Pancreas (tissue), 10 donors: ENCODE measurements at regions not wholly inside any gene's neighbourhood (a gene's known extent, or its start where the extent isn't known, plus 50 kb on each side); places are given as distances from the start of the nearest gene placed in this dataset.

Source experiments
- ATAC-seq, 4 donors: fragments of 200-7000 bp; cut with Tn5 transposase; one replicate each; pipeline versions ENCODE4 v1.8.0 to v1.9.1; 2020; ENCODE audit warnings: mild to moderate bottlenecking in 4 of 4, moderate library complexity in 4 of 4
- DNase-seq, 6 donors: peaks; one replicate each; pipeline ENCODE4 v3.0.0-alpha.2; 2020
- FAIRE-seq: peaks from 2 replicates; lab custom pipeline; 2012; peaks lifted over from hg19 to GRCh38; lab: Jason Lieb, UNC
- H3K27ac ChIP-seq, 4 donors: fragments of 200-600 bp; sonication (generic); 1 replicate in 3 of 4; 2 replicates in 1 of 4; pipeline versions ENCODE4 v1.5.0 to v1.8.0; 2020
- H3K27me3 ChIP-seq, 4 donors: fragments of 200-600 bp; one replicate each; pipeline ENCODE4 v1.8.0; 2021
- H3K36me3 ChIP-seq, 3 donors: fragments of 200-600 bp; sonication (generic) in 1 of 3; one replicate each; pipeline versions ENCODE4 v1.5.0 to v1.8.0; 2020 to 2021
- H3K4me1 ChIP-seq, 3 donors: fragments of 200-600 bp; one replicate each; pipeline ENCODE4 v1.8.0; 2021
- H3K4me3 ChIP-seq, 4 donors: fragments of 200-600 bp; sonication (generic) in 2 of 4; one replicate each; pipeline versions ENCODE4 v1.5.0 to v1.8.0; 2020 to 2021
- H3K9me3 ChIP-seq, 4 donors: fragments of 200-600 bp; one replicate each; pipeline ENCODE4 v1.8.0; 2021
- CTCF ChIP-seq, 4 donors: fragments of 200-600 bp; sonication (generic) in 3 of 4; IDR thresholded peaks; one replicate each; pipeline versions ENCODE4 v1.5.0 to v1.8.0; 2021; ENCODE audit warnings: antibody characterized with exemption in 4 of 4
- WGBS, 2 donors: extraction: QIAGEN DNeasy Blood & Tissue Kit; methylation state at CpG; one replicate each; pipeline ENCODE4 v1.1.7; 2013; 5-methylcytosine and 5-hydroxymethylcytosine counted together
- intact Hi-C, 3 donors: fragments of 100-400 bp; cut with DNase I; formaldehyde crosslinking; loops; one replicate each; pipeline versions ENCODE4 v1.11.1 to v1.14.2; 2022
- donor health status: healthy with polysubstance abuse.
- donor health status: DM: no; HTN: no; CAD: no; lungs with moderate emphysema.
- donor health status: DM: no; HTN: no; CAD: no.
- donor health status: control.
- donor health status: control.
- donor health status: Bipolar disorder and iron deficiency.
- donor health status: DM: yes; HTN: yes; CAD: no.
- donor health status: DM: no; HTN: no; CAD: no.
- donor health status: DM: no; HTN: no; CAD: no.
- donor health status: DM: yes; HTN: yes; CAD: no.

GRCh38 chr2:51258301-51258700 lies 226.4 kb upstream of the NRXN1 start:
- TF ChIP-seq CTCF (IDR thresholded peaks at IDR 0.05) = no peak
- no peak for ATAC-seq
- no peaks in the 10 kb centered on the region for H3K4me1 ChIP-seq

GRCh38 chr2:51256736-51257135 lies 224.8 kb upstream of the NRXN1 start:
- DNase-seq (no peak), ATAC-seq (no peak), FAIRE-seq (no peak)
- Histone ChIP-seq H3K36me3 (no peaks in the 10 kb centered on the region), H3K4me3 (no peak overlapping the region), H3K27me3 (no peaks in the 10 kb centered on the region), H3K9me3 (no peaks in the 10 kb centered on the region), H3K4me1 (no peaks in the 10 kb centered on the region), H3K27ac (no peak overlapping the region)
- TF ChIP-seq CTCF (IDR thresholded peaks at IDR 0.05) = no peak
- intact Hi-C loops = no loop called here
- 72 to 84% methylated on average over 5 of the region's 5 CpGs for WGBS, 2 donors

More at GRCh38 chr2:51258301-51258700, 226.4 kb upstream of the NRXN1 start:
- 75 to 83% methylated on average over 5 of the region's 5 CpGs for WGBS, 2 donors
- no peak for FAIRE-seq
- H3K36me3 ChIP-seq = no peaks in the 10 kb centered on the region
- H3K27ac ChIP-seq = no peak overlapping the region
- intact Hi-C loops = no loop called here
- H3K27me3 ChIP-seq = no peaks in the 10 kb centered on the region
- no peaks in the 10 kb centered on the region for H3K9me3 ChIP-seq
- no peak overlapping the region for H3K4me3 ChIP-seq
- no peak for DNase-seq

- FAIRE-seq = no peak
- DNase-seq = no peak
- no peak overlapping the region for H3K4me3 ChIP-seq
- H3K4me1 ChIP-seq = no peaks in the 10 kb centered on the region
- no peak overlapping the region for H3K27ac ChIP-seq
- TF ChIP-seq CTCF (IDR thresholded peaks at IDR 0.05) = no peak
- 66 to 69% methylated on average over 2 of the region's 2 CpGs for WGBS, 2 donors
- intact Hi-C loops = no loop called here
- no peaks in the 10 kb centered on the region for H3K27me3 ChIP-seq
- H3K36me3 ChIP-seq = no peaks in the 10 kb centered on the region
- no peak for ATAC-seq
- H3K9me3 ChIP-seq = no peaks in the 10 kb centered on the region
Measured at GRCh38 chr2:51251356-51251755, 219.4 kb upstream of the NRXN1 start.

GRCh38 chr2:51247252-51247805 lies 215.4 kb upstream of the NRXN1 start:
- intact Hi-C loops = no loop called here
- H3K4me1 ChIP-seq = no peaks in the 10 kb centered on the region
- ATAC-seq (no peak), DNase-seq (no peak), FAIRE-seq (no peak)
- TF ChIP-seq CTCF (IDR thresholded peaks at IDR 0.05) = no peak
- no peaks in the 10 kb centered on the region for H3K9me3 ChIP-seq
- no peak overlapping the region for H3K27ac ChIP-seq
- H3K27me3 ChIP-seq = no peaks in the 10 kb centered on the region
- H3K4me3 ChIP-seq = no peak overlapping the region
- no peaks in the 10 kb centered on the region for H3K36me3 ChIP-seq
- 84 to 90% methylated on average over 7 of the region's 7 CpGs for WGBS, 2 donors

- DNase-seq (no peak), FAIRE-seq (no peak), ATAC-seq (no peak)
- H3K4me3 ChIP-seq = no peak overlapping the region
- no peak overlapping the region for H3K27ac ChIP-seq
- no peaks in the 10 kb centered on the region for H3K27me3 ChIP-seq
- H3K36me3 ChIP-seq = no peaks in the 10 kb centered on the region
- no peaks in the 10 kb centered on the region for H3K9me3 ChIP-seq
- no peak for TF ChIP-seq CTCF (IDR thresholded peaks at IDR 0.05)
- intact Hi-C loops = no loop called here
- no peaks in the 10 kb centered on the region for H3K4me1 ChIP-seq
Measured at GRCh38 chr2:51243892-51244535, 212.1 kb upstream of the NRXN1 start.
